HG02840 (cell line): ENCODE measurements at regions not wholly inside any gene's neighbourhood (a gene's known extent, or its start where the extent isn't known, plus 50 kb on each side); places are given as distances from the start of the nearest gene placed in this dataset.

Experiments
- ATAC-seq: cut with Tn5 transposase; IDR thresholded peaks from one replicate; pipeline ENCODE4 v1.9.1; 2021; ENCODE audit warnings: mild to moderate bottlenecking, moderate library complexity, moderate number of reproducible peaks; ENCODE audit not compliant: unreplicated experiment, low FRiP score

- ATAC-seq: no peak
Observed at GRCh38 chr22:47592791-47593190, 830.3 kb downstream of the TBC1D22A start.

- no peak for ATAC-seq
Observed at GRCh38 chr22:47591709-47592108, 829.3 kb downstream of the TBC1D22A start.

GRCh38 chr22:47591016-47591415 is 828.6 kb downstream of the TBC1D22A start:
- ATAC-seq: no peak

- ATAC-seq: no peak
Observed at GRCh38 chr22:47589271-47590250, 827.1 kb downstream of the TBC1D22A start.

GRCh38 chr22:47588578-47588960 is 826.1 kb downstream of the TBC1D22A start:
- ATAC-seq: no peak

DNA sequence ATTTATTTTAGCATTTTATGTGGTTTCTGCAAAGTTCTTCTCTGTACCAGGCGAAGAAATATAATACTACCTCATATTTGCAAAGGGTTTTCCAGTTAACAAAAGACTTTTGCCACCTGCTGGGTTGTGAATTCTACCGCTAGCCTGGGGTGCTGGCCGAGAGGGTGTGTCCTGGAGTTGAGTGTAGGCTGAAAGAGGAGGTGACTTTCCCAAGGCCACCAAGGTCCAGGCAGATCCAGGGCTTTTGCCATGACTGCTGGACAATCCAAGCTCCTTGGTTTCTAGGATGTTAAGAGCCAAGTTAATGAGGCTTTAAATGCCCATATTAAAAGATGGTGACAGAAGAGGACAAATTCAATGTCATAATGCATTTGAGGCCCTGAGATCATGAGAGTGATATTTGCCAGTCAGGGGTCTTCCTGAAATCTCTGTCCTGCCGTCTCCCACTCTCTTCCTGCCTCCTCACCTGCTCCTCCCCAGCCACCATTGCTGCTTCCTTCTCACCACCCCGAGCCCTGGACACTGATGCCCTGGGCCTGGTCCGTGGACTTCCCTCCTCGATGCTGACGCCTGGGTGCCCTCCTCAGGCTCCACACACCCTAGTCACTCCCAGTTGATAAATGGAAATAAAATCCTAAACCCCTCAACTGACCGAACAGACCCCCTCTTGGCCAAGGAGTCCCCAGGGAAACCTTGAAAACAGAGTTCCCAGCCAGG is 825.6 kb downstream of the TBC1D22A start:
- ATAC-seq: no peak

DNA sequence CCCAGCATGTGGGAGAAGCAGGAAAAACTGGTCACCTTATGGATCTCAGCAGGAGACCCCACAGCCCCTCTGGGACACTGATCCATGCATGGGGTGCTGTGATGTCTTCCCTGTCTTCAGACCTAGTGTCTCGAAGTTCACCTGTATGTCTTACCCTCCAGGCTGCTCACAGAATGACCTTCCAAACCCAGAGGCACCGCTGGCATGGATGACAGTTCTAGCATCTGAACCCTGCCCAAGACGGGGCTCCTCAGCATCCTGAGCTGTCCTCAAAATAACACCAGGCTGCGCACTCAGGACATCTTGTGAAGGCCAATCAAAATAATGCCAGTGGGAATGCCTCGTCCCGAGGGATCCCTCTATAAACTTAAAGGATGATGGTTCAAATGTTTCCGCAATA is 824.9 kb downstream of the TBC1D22A start:
- ATAC-seq: no peak

DNA sequence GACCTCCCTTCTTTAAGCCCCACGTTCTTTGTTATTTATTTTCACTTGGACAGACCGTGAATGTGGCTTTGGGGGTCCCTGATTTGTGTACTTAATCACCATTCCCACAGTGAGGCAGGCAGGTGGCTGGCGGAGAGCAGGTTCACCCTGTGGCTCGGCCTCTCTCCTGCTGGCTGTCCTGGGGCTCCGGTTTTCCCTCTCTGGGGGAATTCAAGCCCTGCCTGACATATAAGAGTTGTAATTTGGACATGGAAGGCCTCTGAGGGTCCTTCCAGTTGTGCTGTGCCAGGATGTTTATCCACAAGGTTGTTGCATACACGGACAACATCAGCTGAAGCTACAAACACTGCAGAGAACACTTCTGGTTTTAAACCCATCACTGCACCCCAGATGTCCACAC is 824.5 kb downstream of the TBC1D22A start:
- ATAC-seq: no peak

DNA sequence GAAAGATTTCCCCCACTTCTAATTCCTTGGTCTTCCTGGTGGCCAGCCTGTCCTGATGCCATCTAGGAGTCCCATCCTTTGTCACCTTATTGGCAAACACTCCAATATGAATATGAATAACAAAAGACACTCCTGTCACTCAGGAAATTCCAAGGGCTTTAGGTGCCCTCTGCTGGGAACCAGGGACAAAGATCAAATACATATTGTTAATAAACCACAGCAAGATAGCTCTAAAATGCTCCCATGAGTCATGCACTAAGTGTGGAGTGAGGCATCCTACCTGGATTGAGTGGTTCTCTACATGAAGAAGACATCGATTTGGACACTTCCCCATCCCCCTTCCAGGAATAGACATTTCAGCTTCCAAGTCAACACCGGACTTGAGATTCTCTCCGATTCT is 823.6 kb downstream of the TBC1D22A start:
- ATAC-seq: no peak

GRCh38 chr22:47583959-47584562 is 821.6 kb downstream of the TBC1D22A start:
- no peak for ATAC-seq

DNA sequence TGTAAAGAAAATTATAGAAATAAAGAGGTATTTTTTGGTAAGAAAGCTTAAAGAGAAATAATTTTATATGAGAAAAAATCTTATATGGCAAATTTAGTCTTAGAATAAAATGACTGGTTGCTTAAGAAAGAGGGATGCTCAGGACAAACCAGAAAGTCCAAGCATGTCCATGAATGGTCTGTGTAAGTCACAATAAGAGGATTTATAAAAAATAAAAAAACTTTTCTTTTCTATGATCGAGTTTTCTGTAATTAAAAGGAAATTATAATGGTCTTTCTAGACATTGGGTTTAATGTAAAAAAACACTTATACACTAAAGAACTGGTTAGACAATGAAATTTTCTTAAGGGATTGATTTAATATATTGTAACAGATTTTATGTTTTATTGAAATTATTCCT is 819.6 kb downstream of the TBC1D22A start:
- ATAC-seq: no peak

- no peak for ATAC-seq
Observed at GRCh38 chr22:47580121-47580520, 817.7 kb downstream of the TBC1D22A start.

DNA sequence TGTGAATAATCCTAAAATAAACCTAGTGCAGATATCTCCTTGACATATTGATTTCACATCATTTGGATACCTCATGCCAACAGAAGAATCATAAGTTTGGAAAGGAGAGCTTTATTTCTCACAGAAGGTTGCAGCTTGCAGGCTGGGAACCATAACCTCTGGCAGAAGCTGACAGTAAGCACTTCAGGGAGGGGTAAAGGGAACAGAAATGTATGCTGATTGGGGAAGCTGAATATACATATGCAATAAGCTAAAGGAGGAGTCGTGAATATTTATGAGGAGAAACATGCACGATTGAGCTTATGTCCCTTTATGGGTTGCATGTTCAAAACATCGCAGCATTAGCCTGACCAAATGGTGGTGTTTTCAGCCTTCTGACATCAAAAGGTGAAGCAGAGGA is 814.5 kb downstream of the TBC1D22A start:
- ATAC-seq: no peak

- no peak for ATAC-seq
Observed at GRCh38 chr22:47575291-47575690, 812.8 kb downstream of the TBC1D22A start.

- no peak for ATAC-seq
Observed at GRCh38 chr22:47574556-47574955, 812.1 kb downstream of the TBC1D22A start.

GRCh38 chr22:47573141-47573540 is 810.7 kb downstream of the TBC1D22A start:
- ATAC-seq: no peak

DNA sequence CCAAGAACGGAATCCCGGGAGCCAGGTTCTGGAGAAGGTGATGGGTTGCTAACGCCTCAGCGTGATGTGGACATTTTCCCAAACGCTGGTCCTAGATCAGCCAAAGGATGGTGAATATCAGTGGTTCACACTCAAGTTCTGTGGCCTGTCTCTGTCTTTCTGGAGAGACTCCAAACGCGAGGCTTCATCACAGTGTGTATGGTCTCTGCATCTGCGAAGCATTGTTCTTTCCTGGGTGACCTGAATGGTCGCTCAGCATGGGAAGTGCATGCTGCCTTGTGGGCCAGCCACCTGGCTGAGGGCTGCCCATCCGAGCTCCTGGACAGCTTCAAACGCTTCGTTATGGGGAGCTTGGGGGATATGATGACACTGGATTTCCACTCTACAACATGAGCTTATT is 810.0 kb downstream of the TBC1D22A start:
- ATAC-seq: no peak

DNA sequence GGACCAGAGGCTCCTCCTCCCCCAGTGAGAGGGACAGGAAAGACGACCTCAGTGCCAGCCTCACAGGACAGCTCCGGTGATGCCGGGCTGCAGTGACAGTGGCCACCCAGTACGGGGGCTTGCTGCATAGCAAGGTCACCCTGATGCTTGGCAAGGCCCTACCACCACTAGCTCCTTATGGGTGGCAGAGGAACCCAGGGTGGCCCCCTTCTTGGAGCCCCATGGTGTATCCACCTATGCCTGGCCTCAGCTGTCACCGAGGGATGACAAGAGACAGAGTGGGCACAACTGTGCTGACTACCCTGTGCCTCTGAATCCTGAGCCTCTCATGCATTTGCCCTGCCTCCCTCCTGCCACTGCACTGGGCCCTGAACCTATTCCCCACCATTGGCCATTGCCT is 809.2 kb downstream of the TBC1D22A start:
- ATAC-seq: no peak

- no peak for ATAC-seq
Observed at GRCh38 chr22:47570851-47571250, 808.4 kb downstream of the TBC1D22A start.

GRCh38 chr22:47570300-47570685 is 807.8 kb downstream of the TBC1D22A start:
- ATAC-seq: no peak
